GM19397 (cell line): ENCODE measurements at regions not wholly inside any gene's neighbourhood (a gene's known extent, or its start where the extent isn't known, plus 50 kb on each side); places are given as distances from the start of the nearest gene placed in this dataset.
"Not testable (repeated sequence)": the region's sequence is repeated elsewhere in the genome, so short reads cannot be mapped to it uniquely, and the experiment has no call there.

Experiments
- ATAC-seq: cut with Tn5 transposase; IDR thresholded peaks from one replicate; pipeline ENCODE4 v1.9.1; 2021; ENCODE audit warnings: mild to moderate bottlenecking, moderate library complexity; ENCODE audit not compliant: unreplicated experiment

GRCh38 chr15:20272422-20273184, 269.0 kb downstream of the GOLGA6L6 start:
- no peak for ATAC-seq

DNA sequence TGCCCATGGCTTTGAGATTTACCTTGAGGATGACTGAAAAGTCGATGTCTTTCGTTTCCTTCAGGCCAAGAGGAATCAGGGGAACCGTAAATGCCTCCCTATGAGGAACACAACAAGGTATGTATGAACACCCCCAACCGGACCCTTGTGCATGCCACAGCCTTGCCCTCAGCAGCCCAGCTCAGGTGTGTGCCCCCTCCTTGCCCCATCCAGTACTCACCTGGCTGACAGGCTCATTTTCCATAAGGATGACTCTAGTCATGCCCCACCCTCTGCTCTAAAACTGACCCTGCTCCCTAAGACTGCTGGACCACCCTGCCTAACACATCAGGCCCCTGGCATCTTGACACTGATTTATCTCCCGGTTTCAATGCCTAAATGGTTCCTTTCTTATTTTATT, 270.0 kb downstream of the GOLGA6L6 start:
- ATAC-seq: no peak

DNA sequence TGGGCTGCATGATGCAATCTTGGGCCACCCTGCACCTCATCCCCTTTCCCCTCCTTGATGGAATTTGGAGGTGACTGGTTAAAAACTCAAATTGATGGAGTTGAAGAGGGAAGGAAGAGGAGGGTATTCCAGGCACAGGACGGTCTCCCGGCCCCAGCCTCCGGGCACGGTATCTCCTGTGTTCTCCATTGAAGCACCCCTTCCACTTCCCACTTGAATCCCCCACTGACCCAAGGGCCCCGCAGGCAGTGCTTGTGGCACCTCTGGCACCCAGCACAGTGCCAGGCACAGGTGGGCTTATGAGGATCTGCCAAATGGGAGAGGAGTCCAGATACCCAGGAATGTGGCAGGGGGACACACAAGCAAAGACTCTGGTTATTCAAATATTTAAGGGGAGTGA, 271.6 kb downstream of the GOLGA6L6 start:
- ATAC-seq: not testable (repeated sequence)

DNA sequence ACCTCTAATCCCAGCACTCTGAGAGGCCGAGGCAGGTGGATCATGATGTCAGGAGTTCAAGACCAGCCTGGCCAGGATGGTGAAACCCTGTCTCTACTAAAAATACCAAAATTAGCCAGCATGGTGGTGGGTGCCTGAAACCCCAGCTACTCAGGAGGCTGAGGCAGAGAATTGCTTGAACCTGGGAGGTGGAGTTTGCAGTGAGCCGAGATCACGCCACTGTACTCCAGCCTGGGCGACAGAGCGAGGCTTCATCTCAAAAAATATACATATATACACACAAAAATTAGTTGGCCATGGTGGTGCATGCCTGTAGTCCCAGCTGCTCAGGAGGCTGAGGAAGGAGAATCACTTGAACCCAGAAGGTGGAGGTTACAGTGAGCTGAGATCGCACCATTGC, 273.6 kb downstream of the GOLGA6L6 start:
- ATAC-seq: not testable (repeated sequence)

- not testable (repeated sequence) for ATAC-seq
Observed at GRCh38 chr15:20267051-20267730, 274.4 kb downstream of the GOLGA6L6 start.

GRCh38 chr15:20265710-20266109, 275.9 kb downstream of the GOLGA6L6 start:
- not testable (repeated sequence) for ATAC-seq

DNA sequence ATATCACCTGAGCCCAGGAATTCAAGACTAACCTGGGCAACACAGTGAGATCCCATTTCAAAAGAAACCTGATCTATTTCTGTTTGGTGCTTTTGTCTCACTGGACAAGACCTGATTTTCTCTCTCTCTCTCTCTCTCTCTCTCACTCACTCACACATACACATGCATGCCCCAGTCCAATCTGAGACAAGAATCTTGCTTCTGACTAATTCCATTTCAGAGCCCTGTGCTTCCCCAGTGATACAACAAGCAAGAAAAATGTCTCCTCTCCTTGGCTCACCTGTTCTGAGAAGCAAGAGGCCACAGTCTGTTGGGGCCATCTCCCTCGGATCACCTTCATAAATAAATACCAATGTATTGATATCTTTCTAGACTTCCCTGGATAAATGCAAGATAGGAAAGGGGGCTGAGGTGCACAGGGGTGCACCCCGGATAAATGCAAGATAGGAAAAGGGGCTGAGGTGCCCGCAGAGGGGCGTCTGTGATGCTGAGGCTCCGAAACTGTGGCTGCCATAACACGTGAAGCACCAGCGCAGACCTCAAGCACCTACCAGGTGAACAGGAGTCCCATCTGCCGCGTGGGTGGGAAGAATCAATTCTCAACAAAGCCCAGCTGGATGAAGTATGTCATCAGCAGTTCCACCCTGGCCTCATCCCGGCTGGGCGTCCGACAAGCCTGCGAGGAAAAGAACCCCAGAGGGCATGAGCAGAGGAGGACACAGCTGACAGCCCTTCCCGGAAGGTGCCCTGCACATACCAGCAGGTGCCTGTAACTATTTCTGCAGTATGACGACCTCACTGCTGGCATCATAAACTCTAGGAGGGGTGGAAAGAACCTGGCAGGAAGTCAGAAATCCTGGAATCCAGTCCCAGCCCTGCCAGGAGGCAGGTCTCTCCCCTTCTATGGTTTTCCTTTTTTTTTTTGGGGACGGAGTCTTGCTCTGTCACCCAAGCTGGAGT, 280.0 kb downstream of the GOLGA6L6 start:
- ATAC-seq: not testable (repeated sequence)

DNA sequence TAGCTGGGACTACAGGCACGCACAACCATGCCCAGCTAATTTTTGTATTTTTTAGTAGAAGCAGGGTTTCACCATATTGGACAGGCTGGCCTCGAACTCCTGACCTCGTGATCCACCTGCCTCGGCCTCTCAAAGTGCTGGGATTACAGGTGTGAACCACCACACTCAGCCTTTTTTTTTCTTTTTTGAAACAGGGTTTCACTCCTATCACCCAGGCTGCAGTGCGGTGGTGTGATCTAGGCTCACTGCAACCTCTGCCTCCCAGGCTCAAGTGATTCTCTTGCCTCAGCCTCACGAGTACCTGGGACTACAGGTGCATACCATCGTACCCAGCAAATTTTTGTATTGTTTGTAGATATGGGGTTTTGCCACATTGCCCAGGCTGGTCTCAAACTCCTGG, 280.9 kb downstream of the GOLGA6L6 start:
- ATAC-seq: not testable (repeated sequence)

GRCh38 chr15:20259559-20260190, 281.9 kb downstream of the GOLGA6L6 start:
- ATAC-seq: not testable (repeated sequence)

- not testable (repeated sequence) for ATAC-seq
Observed at GRCh38 chr15:20256394-20256793, 285.2 kb downstream of the GOLGA6L6 start.

DNA sequence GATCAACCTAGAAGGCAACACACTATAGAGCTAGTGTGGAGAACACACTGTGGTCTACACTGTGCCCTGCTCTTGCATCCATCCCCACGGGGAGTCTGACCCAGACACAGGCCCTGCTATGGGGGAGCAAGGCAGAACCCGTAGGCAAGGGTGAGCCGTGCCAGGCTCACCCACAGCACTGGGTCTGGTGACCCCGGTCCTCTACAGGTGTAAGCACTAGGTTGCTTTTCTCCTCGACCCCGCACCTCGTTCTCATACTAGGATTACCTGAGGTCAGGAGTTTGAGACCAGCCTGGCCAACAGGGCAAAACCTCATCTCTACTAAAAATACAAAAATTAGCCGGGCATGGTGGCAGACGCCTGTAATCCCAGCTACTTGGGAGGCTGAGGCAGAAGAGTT, 286.0 kb downstream of the GOLGA6L6 start:
- not testable (repeated sequence) for ATAC-seq

- ATAC-seq: not testable (repeated sequence)
Observed at GRCh38 chr15:20253047-20253615, 288.5 kb downstream of the GOLGA6L6 start.

DNA sequence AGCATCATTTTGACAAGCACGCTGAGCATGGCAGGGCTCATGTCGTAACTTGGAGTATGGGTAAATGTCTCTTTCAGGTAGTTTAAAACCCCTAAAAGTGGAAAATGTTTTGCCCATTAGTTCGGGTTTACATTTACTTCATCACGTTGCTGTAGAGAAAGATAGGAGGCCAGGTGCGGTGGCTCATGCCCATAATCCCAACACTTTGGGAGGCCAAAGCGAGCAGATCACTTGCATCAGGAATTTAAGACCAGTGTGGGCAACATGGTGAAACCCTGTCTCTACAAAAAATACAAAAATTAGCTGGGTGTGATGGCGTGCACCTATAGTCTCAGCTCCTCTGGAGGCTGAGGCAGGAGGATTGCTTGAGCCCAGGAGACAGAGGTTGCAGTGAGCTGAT, 289.6 kb downstream of the GOLGA6L6 start:
- not testable (repeated sequence) for ATAC-seq

- not testable (repeated sequence) for ATAC-seq
Observed at GRCh38 chr15:20251214-20252005, 290.2 kb downstream of the GOLGA6L6 start.

- ATAC-seq: not testable (repeated sequence)
Observed at GRCh38 chr15:20250206-20250605, 291.4 kb downstream of the GOLGA6L6 start.

- not testable (repeated sequence) for ATAC-seq
Observed at GRCh38 chr15:20249677-20249970, 292.0 kb downstream of the GOLGA6L6 start.

DNA sequence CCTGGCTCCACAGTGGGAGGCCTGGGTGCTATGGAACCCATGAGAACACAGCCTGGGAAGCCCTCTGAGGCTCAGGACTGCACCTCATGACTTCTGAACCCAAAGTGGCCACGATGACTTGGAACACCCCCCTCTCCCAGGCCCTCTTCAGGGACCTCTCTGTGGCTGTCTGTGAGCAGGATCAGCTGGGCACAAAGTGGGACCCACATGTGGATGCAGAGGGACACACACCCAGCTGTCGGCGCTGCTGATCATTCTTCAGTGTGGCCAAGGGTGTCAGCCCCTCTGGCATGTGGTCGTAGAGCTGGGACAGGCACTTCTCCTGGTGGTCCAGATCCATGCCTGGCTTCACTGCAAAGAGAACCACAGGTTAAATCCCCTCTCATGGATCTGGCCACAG, 293.2 kb downstream of the GOLGA6L6 start:
- ATAC-seq: not testable (repeated sequence)

- not testable (repeated sequence) for ATAC-seq
Observed at GRCh38 chr15:20247137-20247536, 294.5 kb downstream of the GOLGA6L6 start.

DNA sequence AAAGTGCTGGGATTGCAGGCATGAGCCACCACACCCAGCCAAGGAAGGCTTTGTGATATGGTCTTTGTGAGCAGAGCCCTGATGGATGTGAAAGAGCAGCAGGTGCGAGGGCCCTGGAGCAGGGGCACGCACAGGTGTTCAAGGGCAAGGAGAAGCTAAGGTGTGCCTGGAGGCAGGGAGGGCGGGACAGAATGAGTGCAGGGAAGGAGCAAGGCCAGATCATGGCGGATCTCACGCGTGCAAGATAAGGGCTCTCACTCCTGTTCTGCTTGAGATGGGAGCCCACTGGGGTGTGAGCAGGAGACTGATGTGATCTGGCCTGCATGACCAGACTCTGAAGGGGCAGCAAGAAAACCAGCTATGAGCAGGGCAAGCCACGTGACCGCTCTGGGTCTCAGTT, 295.0 kb downstream of the GOLGA6L6 start:
- not testable (repeated sequence) for ATAC-seq

DNA sequence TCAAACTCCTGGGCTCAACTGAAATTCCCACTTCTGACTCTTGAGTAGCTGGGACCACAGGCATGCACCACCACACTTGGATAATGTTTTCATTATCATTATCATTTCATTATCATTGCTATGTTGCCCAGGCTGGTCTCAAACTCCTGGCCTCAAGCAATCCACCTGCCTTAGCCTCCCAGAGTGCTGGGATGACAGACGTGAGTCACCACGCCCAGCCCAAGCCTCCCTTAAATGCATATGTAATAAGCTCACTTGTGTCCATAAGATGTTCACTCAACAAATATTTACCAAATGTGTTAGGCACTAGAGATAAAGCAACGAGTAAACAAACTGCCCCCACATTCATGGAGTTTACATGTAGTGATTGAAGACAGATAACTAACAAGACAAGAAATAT, 295.7 kb downstream of the GOLGA6L6 start:
- not testable (repeated sequence) for ATAC-seq
